GM18868 (cell line): ENCODE measurements at regions not wholly inside any gene's neighbourhood (a gene's known extent, or its start where the extent isn't known, plus 50 kb on each side); places are given as distances from the start of the nearest gene placed in this dataset.
A peak's percentile ranks its signal among the peaks of the same experiment; 100 is the strongest.
"Not testable (repeated sequence)": the region's sequence is repeated elsewhere in the genome, so short reads cannot be mapped to it uniquely, and the experiment has no call there.

Experiments
- ATAC-seq: cut with Tn5 transposase; IDR thresholded peaks from one replicate; pipeline ENCODE4 v1.9.1; 2021; ENCODE audit warnings: mild to moderate bottlenecking, moderate library complexity; ENCODE audit not compliant: unreplicated experiment

GRCh38 chrX:15127010-15127409 lies 142.9 kb downstream of the ASB9 start:
- ATAC-seq = no peak

- ATAC-seq = no peak
These were observed 153.0 kb downstream of the ASB9 start for GRCh38 chrX:15116900-15117299.

DNA sequence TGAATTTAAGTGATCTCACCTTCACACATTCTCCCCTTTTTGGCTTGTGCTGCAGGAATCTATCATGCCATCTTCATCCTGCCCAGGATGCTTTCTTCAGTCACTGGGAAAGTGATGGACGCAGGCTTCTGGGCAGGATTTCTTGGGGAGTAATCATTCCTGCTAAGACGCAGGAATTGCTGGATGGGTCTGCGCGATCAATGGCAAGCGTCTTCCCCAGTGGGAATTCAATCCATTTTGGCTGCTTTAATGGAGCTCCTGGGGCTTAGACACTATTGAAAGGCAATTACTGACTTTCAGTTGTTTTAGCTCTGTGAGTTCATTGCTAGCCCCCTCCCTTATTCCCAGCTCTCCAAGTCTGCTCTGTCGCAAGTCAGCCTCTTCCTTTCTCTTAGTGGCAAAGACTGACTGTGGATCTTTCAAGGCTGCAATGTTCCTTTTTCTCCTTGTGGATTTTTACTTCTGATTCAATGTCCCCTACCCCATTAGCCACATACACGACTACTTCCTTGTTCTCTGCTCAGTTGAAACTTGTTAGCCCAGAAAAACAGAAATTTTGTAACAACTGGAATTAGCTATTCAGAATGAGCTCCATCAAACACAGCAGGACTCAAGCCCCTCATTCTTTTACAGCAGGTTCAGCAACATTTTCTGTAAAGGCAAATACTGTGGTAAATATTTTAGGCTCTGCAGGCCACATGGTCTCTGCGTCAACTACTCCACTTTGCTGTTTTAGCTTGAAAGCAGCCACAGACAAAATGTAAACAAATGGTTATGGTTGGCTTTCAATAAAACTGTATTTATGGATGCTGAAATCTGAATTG lies 154.9 kb downstream of the ASB9 start:
- no peak for ATAC-seq

GRCh38 chrX:15107367-15107988 lies 162.4 kb downstream of the ASB9 start:
- no peak for ATAC-seq

DNA sequence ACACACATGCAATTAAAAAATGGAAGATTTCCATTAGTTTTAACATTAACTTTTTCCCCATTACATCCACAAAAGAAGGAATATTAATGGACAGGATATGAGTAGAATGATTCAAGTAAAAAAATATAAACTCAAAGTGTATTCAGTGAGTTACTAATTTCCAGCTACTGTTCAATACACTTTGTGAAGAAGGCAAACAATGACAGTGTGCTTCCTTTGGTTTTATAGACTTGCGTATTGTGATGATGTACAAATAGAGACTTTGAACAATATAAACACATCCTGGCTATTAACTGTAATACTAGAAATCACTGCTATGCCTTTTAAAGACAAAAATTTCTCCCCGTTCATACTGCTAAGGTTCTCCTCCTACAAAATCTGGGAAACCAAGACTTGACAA lies 171.4 kb downstream of the ASB9 start:
- no peak for ATAC-seq

- no peak for ATAC-seq
These were observed 182.1 kb downstream of the ASB9 start for GRCh38 chrX:15087747-15088146.

DNA sequence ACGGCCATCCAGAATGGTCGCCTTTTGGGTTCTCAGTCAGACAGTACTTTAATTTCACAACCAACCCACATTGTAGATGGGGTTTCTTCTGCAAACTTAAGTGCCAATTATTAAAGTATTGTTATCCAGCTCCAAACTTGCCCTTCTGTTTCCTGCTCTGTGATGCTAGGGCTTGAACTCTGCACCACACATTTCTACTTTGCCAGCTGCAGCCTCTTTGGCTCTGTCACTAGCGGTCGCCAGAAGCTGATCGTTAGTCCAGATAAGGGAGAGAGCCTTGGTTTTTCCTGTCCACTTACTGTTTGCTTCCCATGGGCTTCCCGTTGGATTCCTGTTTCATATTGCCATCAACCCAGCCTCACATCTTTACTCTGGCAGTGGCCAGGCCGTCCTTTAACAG lies 196.6 kb downstream of the ASB9 start:
- ATAC-seq = peak; percentile 27

- peak; percentile 57 for ATAC-seq
These were observed 197.0 kb downstream of the ASB9 start for GRCh38 chrX:15072880-15073279.

DNA sequence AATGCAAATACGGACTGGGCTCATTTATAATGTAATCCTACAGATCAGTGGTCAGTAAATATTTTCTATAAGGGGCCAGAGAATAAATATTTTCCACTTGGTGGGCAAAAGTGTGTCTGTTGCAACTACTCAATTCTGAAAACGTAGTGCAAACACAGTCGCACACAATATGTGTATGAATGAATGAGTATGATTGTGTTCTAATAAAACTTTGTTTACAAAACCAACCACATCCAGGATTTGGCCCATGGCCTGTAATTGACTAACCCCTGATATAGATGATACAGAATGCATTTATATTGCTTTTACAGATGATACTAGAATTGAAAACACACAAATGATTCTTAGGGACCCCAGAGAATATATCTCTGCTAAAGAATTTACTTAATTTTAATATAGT lies 197.6 kb downstream of the ASB9 start:
- ATAC-seq = no peak

DNA sequence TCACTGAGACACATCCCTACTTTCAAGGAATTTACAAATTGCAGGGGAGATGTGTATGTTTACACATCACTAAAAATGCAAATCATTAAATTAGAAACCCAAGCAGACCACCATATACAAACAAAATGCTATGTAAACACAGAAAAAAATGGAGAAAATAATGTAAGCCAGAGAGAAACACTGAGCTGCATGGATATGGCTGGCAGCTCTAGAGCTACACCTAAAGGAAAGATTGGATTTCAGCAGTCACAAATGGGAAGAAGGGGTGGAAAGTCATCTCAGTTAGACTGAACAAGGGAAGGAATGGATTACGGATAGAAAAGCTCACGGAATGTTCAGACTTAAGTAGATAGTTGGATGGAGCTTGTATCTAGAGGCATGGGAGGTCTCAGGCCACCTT lies 186.3 kb downstream of the MOSPD2 start:
- no peak for ATAC-seq

- ATAC-seq = no peak
These were observed 182.8 kb downstream of the MOSPD2 start for GRCh38 chrX:15056044-15056443.

DNA sequence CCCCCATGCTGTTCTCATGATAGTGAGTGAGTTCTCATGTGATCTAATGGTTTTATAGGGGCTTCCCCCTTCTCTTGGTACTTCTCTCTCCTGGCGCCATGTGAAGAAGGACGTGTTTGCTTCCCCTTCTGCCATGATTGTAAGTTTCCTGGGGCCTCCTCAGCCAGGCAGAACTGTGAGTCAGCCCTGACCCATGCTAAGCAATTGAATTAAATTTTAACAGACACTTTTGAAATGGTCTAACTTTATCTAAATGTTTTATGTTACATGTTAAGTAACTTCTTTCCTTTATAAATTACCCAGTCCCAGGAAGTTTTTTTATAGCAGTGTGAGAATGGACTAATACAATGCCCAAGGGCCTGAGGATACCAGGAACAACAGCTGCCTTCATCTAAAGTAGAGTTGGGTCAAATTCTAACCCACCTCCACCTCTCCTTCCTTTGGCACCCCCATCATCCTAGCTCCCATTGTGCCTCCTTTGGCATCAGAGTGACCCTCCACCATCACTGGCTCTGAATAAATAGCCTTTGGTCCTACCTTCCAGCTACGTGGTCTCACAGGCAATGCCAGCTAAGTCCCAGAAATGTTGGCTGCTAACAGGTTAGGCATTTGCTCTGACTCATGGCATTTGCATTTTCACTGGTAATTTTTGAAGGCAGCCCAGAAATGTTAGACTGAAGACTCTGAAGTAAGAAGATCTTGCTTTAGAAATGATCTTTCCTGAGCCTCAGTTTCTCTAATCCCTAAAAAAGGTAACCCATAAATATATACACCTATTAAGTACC lies 182.1 kb downstream of the MOSPD2 start:
- no peak for ATAC-seq

GRCh38 chrX:15050395-15050794 lies 177.2 kb downstream of the MOSPD2 start:
- no peak for ATAC-seq

DNA sequence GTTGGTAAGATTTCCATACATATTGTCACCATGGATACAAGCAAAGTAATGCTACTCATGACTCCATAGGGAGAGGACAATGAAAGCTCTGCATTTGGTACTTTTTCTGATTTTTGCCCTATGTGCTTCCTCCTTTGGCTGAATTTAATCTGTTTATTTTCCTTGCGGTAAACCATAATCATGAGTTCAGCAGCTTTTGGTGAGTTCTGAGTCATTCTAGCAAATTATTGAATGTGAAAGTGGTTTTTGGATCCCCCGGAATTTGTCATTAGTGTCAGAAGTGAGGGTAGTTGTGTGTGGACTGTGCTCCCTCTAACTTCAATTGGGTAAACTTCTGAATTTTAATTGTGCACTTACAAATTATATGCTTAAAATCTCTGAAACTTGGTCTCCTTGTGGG lies 170.3 kb downstream of the MOSPD2 start:
- no peak for ATAC-seq

DNA sequence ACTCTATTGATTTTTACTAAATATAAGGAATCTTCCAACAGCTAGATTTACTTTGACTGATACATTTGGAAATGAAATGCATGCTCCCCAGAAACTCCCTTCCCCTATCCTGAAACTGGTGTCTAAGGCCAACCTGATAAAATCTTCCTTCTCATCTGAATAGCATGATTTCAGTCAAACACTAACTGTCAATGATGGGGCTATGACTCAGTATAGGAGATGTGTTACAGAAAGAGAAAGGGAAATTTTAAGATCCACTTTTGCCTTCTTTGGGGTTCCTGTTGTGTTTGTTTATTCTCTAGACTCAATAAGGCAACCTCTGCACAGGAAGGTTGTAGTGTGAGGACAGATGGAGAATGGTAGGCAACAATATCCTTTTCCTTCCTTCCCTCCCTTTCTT lies 160.7 kb downstream of the MOSPD2 start:
- ATAC-seq = no peak

DNA sequence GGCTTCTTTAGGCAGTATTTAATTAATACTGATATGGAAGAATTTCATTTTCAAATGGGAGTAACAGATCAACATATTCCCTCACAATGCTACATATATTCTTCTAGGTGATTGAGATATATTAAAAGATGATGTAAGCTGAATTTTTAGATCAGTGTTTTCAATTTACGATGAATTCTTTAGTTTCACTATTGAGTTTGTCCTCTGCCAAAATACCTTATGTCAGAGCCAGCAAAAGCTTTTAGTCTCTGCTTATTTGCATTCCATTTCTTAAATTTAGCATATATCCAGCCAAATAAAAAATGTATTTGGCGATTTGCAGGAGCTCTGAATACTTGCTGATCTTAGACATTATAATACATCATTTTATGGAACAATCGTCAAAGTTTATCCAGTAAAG lies 144.3 kb downstream of the MOSPD2 start:
- no peak for ATAC-seq

GRCh38 chrX:15016051-15016450 lies 142.8 kb downstream of the MOSPD2 start:
- no peak for ATAC-seq

GRCh38 chrX:15014281-15014680 lies 141.1 kb downstream of the MOSPD2 start:
- ATAC-seq = no peak

DNA sequence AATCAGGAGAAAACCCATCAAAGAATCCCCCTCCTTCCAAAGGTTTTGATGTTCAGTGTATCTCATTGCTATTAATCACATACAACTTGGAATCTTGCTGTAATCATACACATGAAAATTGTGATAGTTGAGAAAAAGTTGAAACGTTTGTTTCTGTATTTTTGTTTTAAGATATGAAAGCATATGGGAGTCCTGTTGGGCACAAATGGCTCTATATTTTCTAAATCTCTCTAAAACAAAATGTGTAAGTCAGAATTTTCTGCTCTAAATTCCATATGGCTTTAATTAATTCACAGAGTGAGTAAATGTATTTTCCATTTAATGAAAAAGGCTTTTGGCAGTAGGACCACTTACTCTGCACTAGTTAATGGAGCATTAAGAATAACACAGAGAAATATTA lies 140.2 kb downstream of the MOSPD2 start:
- no peak for ATAC-seq

GRCh38 chrX:14997271-14997670 lies 124.0 kb downstream of the MOSPD2 start:
- ATAC-seq = no peak

- ATAC-seq = not testable (repeated sequence)
These were observed 111.2 kb downstream of the MOSPD2 start for GRCh38 chrX:14984425-14984824.
